ENCODE measurements at regions not wholly inside any gene's neighbourhood (a gene's known extent, or its start where the extent isn't known, plus 50 kb on each side); places are given as distances from the start of the nearest gene placed in this dataset.
"Not testable (repeated sequence)": the region's sequence is repeated elsewhere in the genome, so short reads cannot be mapped to it uniquely, and the experiment has no call there.

GRCh38 chr17:77089949-77090348 is 50.8 kb upstream of the SEC14L1 start:
- not testable (repeated sequence) for TF ChIP-seq CTCF (IDR thresholded peaks at IDR 0.05); RFX5 (IDR thresholded peaks at IDR 0.05; ENCODE audit: low read length); EZH2phosphoT487 (IDR thresholded peaks at IDR 0.05; ENCODE audit: borderline replicate concordance, low read depth)
